HCEC 1CT (cell line): ENCODE measurements at regions not wholly inside any gene's neighbourhood (a gene's known extent, or its start where the extent isn't known, plus 50 kb on each side); places are given as distances from the start of the nearest gene placed in this dataset.
A peak's percentile ranks its signal among the peaks of the same experiment; 100 is the strongest.
"Not testable (repeated sequence)": the region's sequence is repeated elsewhere in the genome, so short reads cannot be mapped to it uniquely, and the experiment has no call there.

Experiments used
- DNase-seq: peaks from one replicate; pipeline ENCODE4 v3.0.0-alpha.2; 2017

DNA sequence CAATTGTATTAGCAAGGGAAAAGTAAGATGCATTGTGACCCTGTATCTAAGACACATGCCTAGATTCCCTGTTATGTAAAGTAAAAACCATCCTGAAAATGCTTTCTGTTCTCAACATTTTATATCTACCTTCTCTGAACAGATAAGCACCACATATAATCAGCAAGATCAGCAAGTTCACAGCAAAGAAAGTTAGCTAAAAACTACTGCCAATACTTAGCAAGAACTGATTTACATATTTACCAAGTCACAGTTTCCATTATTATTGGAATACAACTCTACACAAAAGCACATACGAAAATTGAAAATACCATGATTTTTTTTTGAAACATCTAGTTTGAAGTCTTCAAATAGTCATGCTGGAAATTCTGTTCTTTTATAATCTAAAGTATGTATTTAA lies 1118.1 kb downstream of the TAF11L14 start:
- DNase-seq, result no peak

- no peak for DNase-seq
Measured at GRCh38 chr5:18754201-18754600, 1119.9 kb downstream of the TAF11L14 start.

GRCh38 chr5:18761801-18762200 lies 1127.5 kb downstream of the TAF11L14 start:
- DNase-seq, result peak; percentile 54

GRCh38 chr5:18764161-18764560 lies 1129.9 kb downstream of the TAF11L14 start:
- DNase-seq, result no peak

DNA sequence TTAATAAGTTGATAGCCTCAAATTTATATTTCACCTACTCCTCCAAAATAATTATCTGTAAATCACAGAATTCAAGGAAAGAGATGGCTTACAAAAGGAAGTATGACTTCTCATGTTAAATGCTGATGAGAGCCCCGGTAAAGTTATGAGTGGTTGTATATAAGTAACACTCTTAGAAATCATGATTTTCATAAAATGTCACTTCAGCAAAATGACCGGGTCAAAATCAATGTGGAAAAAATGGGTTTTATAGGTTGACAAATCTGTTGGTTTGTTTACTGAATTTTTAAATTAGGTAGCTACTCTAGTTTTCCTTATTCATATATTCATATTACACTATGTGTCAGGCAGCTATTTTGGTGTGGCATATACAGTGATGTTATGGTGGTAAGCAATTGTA lies 1131.0 kb downstream of the TAF11L14 start:
- no peak for DNase-seq

DNA sequence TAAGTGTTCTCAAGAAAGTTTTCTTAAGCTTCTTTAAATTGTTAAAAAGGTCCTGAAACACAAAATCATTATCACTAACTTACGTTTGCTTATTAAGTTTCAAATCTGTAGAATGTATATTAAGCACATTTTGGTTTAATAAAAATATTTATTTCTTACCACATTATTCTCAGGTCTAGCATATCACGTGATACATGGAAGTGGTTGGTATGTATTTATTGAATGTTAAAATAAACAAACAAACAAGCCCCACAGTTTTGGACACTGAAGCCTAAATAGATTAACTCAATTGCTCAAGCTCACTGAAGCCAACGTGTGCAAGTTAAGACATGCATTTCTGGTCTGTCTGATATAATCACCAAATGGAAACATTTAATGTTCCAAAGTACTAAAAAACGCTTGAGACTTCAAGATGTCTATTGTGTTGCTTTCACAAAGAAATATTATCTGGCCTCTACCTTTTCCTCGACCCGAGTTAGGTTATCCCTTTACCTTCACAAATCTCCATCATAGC lies 1136.9 kb downstream of the TAF11L14 start:
- DNase-seq, result no peak

GRCh38 chr5:18772475-18772874 lies 1138.2 kb downstream of the TAF11L14 start:
- peak; percentile 62 for DNase-seq

DNA sequence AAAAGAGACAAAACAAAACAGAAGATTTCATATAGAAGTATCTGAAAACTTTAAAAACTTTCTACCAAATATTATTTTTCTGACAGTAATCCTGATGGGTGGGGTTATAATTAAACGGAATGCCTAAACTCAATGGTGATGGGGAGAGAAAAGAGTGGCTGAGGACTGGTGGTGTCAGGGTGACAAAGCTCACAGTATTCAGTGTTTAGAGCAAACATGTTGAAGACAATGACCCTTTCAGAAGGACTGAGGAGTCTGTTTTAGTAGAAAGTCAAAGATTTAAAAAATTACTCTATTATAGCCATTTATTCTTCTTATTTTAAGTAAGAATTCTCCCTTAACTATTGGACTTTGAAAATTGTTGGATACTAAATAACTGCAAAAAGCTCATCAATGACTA lies 1144.0 kb downstream of the TAF11L14 start:
- no peak for DNase-seq

GRCh38 chr5:18789218-18789998 lies 1155.1 kb downstream of the TAF11L14 start:
- no peak for DNase-seq

DNA sequence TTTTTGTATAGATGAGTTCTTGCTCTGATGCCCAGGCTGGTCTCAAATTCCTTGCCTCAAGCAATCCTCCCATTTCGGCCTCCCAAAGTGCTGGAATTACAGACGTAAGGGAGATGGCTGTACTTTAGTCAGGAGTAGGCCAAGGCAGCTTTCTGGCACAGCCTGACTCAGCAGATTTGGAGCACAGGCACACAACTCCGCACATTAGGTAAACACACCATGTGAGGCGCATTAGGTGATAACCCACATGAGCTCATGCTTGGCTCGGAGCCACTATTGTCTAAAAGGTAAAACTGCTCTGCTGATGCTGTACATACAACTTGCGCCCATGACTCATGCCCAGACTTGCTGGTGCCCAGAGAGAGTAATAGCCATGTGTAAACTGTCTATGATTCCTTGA lies 1157.9 kb downstream of the TAF11L14 start:
- DNase-seq, result no peak

DNA sequence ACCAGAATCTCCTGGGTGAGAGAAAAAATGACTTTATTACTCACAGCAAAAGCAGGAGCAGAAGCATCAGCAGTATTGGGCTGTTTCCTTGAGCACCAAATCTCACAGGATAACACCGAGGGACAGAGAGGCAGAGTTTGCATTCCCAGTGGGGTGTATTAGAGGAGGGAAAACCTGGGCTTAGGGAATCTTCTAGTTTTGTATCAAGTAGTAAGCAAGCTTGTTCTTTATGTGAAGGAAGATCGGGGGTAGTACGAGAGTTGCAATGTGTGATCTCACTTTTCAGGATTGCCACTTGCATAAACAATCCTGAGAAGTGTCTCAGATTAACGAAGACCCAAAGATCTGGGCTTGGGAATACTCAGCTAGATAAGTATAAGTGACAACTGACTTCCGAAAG lies 1163.0 kb downstream of the TAF11L14 start:
- peak; percentile 35 for DNase-seq

- no peak for DNase-seq
Measured at GRCh38 chr5:18798058-18798457, 1163.8 kb downstream of the TAF11L14 start.

GRCh38 chr5:18799482-18800128 lies 1165.3 kb downstream of the TAF11L14 start:
- no peak for DNase-seq

DNA sequence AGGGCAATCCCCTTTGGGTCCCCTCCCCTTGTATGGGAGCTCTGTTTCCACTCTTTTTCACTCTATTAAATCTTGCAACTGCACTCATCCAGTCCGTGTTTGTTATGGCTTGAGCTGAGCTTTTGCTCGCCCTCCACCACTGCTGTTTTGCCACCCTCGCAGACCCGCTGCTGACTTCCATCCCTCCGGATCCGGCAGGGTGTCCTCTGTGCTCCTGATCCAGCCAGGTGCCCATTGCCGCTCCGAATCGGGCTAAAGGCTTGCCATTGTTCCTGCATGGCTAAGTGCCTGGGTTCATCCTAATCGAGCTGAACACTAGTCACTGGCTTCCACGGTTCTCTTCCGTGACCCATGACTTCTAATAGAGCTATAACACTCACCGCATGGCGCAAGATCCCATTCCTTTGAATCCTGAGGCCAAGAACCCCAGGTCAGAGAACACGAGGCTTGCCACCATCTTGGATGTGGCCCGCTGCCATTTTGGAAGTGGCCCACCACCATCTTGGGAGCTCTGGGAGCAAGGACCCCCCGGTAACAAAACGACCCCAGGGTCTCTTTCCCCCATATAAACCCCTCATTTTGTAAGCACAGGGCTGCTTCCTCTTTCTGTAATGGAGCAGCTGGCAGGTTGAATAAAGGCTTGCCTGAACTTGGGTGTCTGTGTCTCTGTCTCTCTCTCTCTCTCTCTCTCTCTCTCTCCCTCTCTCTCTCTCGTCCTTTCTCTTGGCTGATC lies 1166.2 kb downstream of the TAF11L14 start:
- DNase-seq, result no peak

DNA sequence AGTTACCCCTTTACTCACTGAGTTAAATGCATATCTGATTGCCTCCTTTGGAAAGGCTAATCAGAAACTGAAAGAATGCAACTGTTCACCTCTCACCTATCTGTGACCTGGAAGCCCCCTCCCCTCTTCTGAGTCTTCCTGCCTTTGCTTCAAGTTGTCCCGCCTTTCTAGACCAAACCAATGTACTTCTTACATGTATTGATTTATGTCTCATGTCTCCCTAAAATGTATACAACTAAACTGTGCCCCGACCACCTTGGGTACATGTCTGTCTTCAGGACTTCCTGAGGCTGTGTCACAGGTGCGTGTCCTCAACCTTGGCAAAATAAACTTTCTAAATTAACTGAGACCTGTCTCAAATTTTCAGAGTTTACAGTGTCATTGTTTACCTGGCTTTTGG lies 1167.2 kb downstream of the TAF11L14 start:
- DNase-seq, result not testable (repeated sequence)

DNA sequence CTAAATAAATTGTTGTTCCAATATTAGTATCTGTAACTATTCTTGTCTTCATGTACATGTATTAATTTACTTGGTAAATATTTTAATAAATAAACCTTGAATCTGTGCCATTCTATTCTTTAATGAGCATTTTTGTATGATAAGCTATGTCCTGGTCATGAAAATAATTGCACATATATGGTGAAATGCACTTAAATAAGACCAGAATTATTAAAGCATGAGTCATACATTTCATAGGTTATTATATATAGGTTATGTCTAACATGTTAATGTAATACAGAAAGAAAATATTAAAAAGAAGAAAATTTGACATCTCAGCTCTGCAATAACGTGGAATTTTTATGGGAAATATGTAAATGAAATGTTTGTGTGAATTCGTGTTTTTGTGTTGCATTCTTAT lies 1168.1 kb downstream of the TAF11L14 start:
- no peak for DNase-seq

DNA sequence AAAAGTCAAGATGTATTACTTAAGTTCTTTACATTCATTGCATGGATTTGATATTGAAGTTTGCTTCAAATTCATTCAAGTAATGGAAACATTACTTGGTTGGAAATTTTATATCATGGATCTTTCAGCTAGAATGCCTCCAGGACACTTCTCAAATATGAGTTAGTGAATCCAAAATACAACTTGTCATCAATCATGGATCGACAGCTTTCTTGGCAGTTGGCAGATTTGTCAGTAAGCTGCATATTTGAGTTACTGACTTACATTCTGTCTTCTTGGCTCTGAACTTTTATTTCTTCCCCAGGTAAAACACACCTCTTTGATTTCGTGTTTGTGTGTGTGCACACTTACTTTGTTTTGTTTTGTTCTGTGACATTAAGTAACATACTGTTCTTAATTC lies 1171.1 kb downstream of the TAF11L14 start:
- DNase-seq, result no peak

GRCh38 chr5:18807256-18808149 lies 1173.2 kb downstream of the TAF11L14 start:
- no peak for DNase-seq

- DNase-seq, result no peak
Measured at GRCh38 chr5:18811661-18812060, 1176.3 kb downstream of the CDH18 start.

DNA sequence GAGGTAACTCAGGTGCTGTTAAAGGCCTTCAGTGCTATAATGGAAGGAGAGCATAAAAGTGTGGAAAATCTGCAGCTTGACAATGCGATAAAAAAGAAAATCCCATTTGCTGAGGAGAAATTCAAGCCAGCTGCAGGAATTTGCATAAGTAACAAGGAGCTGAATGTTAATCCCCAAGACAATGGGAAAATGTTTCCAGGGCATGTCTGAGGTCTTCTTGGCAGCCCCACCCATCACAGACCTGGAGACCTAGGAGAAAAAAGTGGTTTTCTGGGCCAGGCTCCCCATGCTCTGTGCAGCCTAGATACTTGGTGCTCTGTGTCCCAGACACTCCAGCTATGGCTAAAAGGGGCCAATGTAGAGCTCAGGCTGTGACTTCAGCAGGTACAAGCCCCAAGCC lies 1159.6 kb downstream of the CDH18 start:
- DNase-seq, result no peak

GRCh38 chr5:18829539-18829938 lies 1158.5 kb downstream of the CDH18 start:
- no peak for DNase-seq

DNA sequence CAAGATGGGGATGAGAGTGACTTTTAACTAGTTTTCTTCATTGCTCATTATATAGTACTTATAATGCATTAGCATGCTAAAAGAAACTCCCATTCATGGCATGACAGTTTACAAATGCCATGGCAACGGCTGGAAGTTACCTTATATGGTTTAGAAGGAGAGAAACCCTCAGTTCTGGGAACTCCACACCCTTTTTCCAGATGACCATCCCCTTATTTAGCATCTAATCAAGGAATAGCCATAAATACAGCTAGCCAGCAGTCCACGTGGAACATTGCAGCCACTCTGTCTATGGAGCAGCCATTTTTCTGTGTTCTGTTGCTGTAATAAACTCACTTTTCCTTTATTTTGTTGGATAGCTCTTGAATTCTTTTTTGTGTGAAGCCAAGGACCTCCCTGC lies 1137.8 kb downstream of the CDH18 start:
- no peak for DNase-seq

DNA sequence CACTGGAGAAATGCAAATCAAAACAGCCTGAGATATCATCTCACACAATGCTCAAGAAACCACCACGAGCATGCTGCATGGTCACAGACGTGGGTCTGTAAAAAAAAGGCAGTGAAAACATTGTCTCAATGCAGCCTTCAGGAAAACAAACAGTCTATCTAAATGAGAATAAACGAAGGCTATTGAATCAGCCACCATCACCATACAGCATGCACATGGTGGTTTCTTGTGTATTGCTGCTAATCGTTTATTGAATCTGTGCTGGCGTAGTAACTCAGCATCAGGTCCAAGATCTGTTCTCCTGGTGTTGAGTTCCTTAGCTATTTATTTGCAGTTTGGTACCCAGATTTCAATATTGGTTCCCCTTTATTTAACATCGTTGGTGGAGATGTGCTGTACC lies 1115.0 kb downstream of the CDH18 start:
- DNase-seq, result no peak
